Esophagus muscularis mucosa (tissue), 4 donors: ENCODE measurements at regions not wholly inside any gene's neighbourhood (a gene's known extent, or its start where the extent isn't known, plus 50 kb on each side); places are given as distances from the start of the nearest gene placed in this dataset.

Source experiments
- EP300 ChIP-seq: sonication (generic); formaldehyde crosslinking; IDR thresholded peaks from one replicate; pipeline ENCODE4 v1.6.1; 2017; ENCODE audit warnings: antibody characterized with exemption
- POLR2A ChIP-seq: fragments of 450-650 bp; IDR thresholded peaks from one replicate; pipeline ENCODE4 v1.6.1; 2017; ENCODE audit warnings: antibody characterized with exemption, moderate library complexity, mild to moderate bottlenecking, low read depth
- POLR2AphosphoS5 ChIP-seq, 2 donors: sonication (generic); formaldehyde crosslinking; IDR thresholded peaks; one replicate each; pipeline ENCODE4 v1.6.1; 2017; ENCODE audit warnings: antibody characterized with exemption in 2 of 2
- TF ChIP-seq, protein P1 (sequence below), 3 experiments: fragments of 200-600 bp in 2 of 3; fragments of 450-650 bp in 1 of 3; sonication (generic) in 2 of 3; IDR thresholded peaks; one replicate each; pipeline ENCODE4 v1.5.1; 2017 to 2019; ENCODE audit warnings: antibody characterized with exemption in 3 of 3, mild to moderate bottlenecking in 2 of 3, moderate library complexity in 1 of 3

DNA sequence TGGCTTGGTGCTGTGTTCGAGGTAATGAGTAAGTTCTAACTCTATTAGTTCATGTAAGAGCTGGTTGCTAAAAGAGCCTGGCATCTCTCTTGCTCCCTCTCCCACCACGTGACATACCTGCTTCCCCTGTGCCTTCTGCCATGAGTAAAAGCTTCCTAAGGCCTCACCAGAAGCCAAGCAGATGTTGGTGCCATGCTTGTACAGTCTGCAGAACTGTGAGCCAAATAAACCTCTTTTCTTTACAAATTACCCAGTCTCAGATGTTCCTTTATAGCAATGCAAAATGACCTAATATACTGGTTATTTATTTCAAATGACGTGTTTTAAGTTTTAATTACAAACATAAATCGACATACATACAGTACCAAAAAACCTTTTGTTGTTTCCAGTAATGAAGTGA lies 101.7 kb upstream of the DNAJC1 start:
- TF ChIP-seq, protein P1, sequence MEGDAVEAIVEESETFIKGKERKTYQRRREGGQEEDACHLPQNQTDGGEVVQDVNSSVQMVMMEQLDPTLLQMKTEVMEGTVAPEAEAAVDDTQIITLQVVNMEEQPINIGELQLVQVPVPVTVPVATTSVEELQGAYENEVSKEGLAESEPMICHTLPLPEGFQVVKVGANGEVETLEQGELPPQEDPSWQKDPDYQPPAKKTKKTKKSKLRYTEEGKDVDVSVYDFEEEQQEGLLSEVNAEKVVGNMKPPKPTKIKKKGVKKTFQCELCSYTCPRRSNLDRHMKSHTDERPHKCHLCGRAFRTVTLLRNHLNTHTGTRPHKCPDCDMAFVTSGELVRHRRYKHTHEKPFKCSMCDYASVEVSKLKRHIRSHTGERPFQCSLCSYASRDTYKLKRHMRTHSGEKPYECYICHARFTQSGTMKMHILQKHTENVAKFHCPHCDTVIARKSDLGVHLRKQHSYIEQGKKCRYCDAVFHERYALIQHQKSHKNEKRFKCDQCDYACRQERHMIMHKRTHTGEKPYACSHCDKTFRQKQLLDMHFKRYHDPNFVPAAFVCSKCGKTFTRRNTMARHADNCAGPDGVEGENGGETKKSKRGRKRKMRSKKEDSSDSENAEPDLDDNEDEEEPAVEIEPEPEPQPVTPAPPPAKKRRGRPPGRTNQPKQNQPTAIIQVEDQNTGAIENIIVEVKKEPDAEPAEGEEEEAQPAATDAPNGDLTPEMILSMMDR (IDR thresholded peaks at IDR 0.05): no peak
- TF ChIP-seq POLR2AphosphoS5 (IDR thresholded peaks at IDR 0.05) (no peak), EP300 (no peak), POLR2A (no peak)
